HUDEP-2 (cell line): ENCODE measurements at regions not wholly inside any gene's neighbourhood (a gene's known extent, or its start where the extent isn't known, plus 50 kb on each side); places are given as distances from the start of the nearest gene placed in this dataset.

Experiments used
- DNase-seq, 76 experiments: peaks; one replicate each; lab custom pipeline; 2025; ENCODE audit not compliant: unreplicated experiment in 76 of 76; lab: John Stamatoyannopoulos, UW

GRCh38 chr2:58739033-58739432 is 497.9 kb upstream of the FANCL start:
- no peak for DNase-seq

GRCh38 chr2:58734365-58734764 is 493.2 kb upstream of the FANCL start:
- DNase-seq, result no peak

- no peak for DNase-seq
Observed at GRCh38 chr2:58732999-58733398, 491.9 kb upstream of the FANCL start.

- DNase-seq, result peak in 34 of 76 experiments; percentile 1 to 71 (median 23)
Observed at GRCh38 chr2:58731488-58731869, 490.4 kb upstream of the FANCL start.

- no peak for DNase-seq
Observed at GRCh38 chr2:58730764-58731487, 489.8 kb upstream of the FANCL start.

- no peak for DNase-seq
Observed at GRCh38 chr2:58727981-58728656, 487.0 kb upstream of the FANCL start.

GRCh38 chr2:58721912-58722591 is 480.9 kb upstream of the FANCL start:
- DNase-seq, result no peak

- no peak for DNase-seq
Observed at GRCh38 chr2:58720770-58721697, 479.9 kb upstream of the FANCL start.

- no peak for DNase-seq
Observed at GRCh38 chr2:58720033-58720769, 479.1 kb upstream of the FANCL start.

GRCh38 chr2:58715344-58715743 is 474.2 kb upstream of the FANCL start:
- no peak for DNase-seq

GRCh38 chr2:58714238-58714637 is 473.1 kb upstream of the FANCL start:
- DNase-seq, result no peak

GRCh38 chr2:58710795-58711279 is 469.7 kb upstream of the FANCL start:
- no peak for DNase-seq

GRCh38 chr2:58709687-58710354 is 468.7 kb upstream of the FANCL start:
- DNase-seq, result no peak

GRCh38 chr2:58709274-58709673 is 468.1 kb upstream of the FANCL start:
- DNase-seq, result no peak

- no peak for DNase-seq
Observed at GRCh38 chr2:58708565-58708964, 467.4 kb upstream of the FANCL start.

GRCh38 chr2:58702302-58702885 is 461.3 kb upstream of the FANCL start:
- DNase-seq, result no peak

GRCh38 chr2:58701688-58702301 is 460.7 kb upstream of the FANCL start:
- no peak for DNase-seq

GRCh38 chr2:58700591-58700990 is 459.5 kb upstream of the FANCL start:
- no peak for DNase-seq

- no peak for DNase-seq
Observed at GRCh38 chr2:58699411-58699810, 458.3 kb upstream of the FANCL start.
